H9 (cell line): ENCODE measurements at regions not wholly inside any gene's neighbourhood (a gene's known extent, or its start where the extent isn't known, plus 50 kb on each side); places are given as distances from the start of the nearest gene placed in this dataset.

Experiments used
- DNase-seq: peaks from one replicate; pipeline ENCODE4 v3.0.0-alpha.2; 2017
- H2AFZ ChIP-seq: one replicate; pipeline ENCODE4 v1.6.1; 2013; ENCODE audit warnings: mild to moderate bottlenecking, low read length, control low read depth, moderate library complexity
- H2AK5ac ChIP-seq: 2 replicates; pipeline ENCODE4 v1.6.1; 2013; ENCODE audit warnings: low read length, control low read depth, mixed read lengths; ENCODE audit not compliant: insufficient read length
- H2BK120ac ChIP-seq: one replicate; pipeline ENCODE4 v1.6.1; 2013; ENCODE audit warnings: low read depth, mild to moderate bottlenecking, low read length, control low read depth, inconsistent platforms; ENCODE audit not compliant: poor library complexity, severe bottlenecking
- H2BK12ac ChIP-seq: 2 replicates; pipeline ENCODE4 v1.6.1; 2013; ENCODE audit warnings: low read length, control low read depth, mixed read lengths, low read depth; ENCODE audit not compliant: insufficient read length
- H2BK15ac ChIP-seq: 2 replicates; pipeline ENCODE4 v1.6.1; 2013; ENCODE audit warnings: low read depth, low read length, control low read depth
- H2BK20ac ChIP-seq: one replicate; pipeline ENCODE4 v1.6.1; 2013; ENCODE audit warnings: low read depth, mild to moderate bottlenecking, low read length, control low read depth, inconsistent platforms; ENCODE audit not compliant: poor library complexity, severe bottlenecking
- H2BK5ac ChIP-seq: 2 replicates; pipeline ENCODE4 v1.6.1; 2013; ENCODE audit warnings: low read length, control low read depth, mixed read lengths; ENCODE audit not compliant: insufficient read length
- H3K14ac ChIP-seq: 2 replicates; pipeline ENCODE4 v1.6.1; 2013; ENCODE audit warnings: low read length, control low read depth; ENCODE audit not compliant: insufficient read depth
- H3K18ac ChIP-seq: 2 replicates; pipeline ENCODE4 v1.6.1; 2013; ENCODE audit warnings: low read depth, mild to moderate bottlenecking, mixed read lengths, low read length, control low read depth; ENCODE audit not compliant: insufficient read length
- H3K23ac ChIP-seq: 2 replicates; pipeline ENCODE4 v1.6.1; 2013; ENCODE audit warnings: low read length, control low read depth, mixed read lengths, low read depth; ENCODE audit not compliant: insufficient read length
- H3K23me2 ChIP-seq: 2 replicates; pipeline ENCODE4 v1.6.1; 2013; ENCODE audit warnings: low read depth, mild to moderate bottlenecking, mixed read lengths, low read length, control low read depth; ENCODE audit not compliant: insufficient read length, poor library complexity, severe bottlenecking
- H3K27ac ChIP-seq: 2 replicates; pipeline ENCODE4 v1.5.1; 2013; ENCODE audit warnings: low read length, control low read depth, mixed read lengths, low read depth; ENCODE audit not compliant: insufficient read length
- H3K27me3 ChIP-seq: 2 replicates; pipeline ENCODE4 v1.6.1; 2013; ENCODE audit warnings: low read length, control low read depth, inconsistent platforms; ENCODE audit not compliant: insufficient read depth
- H3K4ac ChIP-seq: 2 replicates; pipeline ENCODE4 v1.6.1; 2013; ENCODE audit warnings: low read depth, mild to moderate bottlenecking, control low read depth, inconsistent platforms, low read length, moderate library complexity
- H3K4me1 ChIP-seq: 2 replicates; pipeline ENCODE4 v1.6.1; 2013; ENCODE audit warnings: low read length, control low read depth, inconsistent platforms; ENCODE audit not compliant: insufficient read depth
- H3K4me2 ChIP-seq: 2 replicates; pipeline ENCODE4 v1.6.1; 2013; ENCODE audit warnings: low read length, control low read depth, mixed read lengths; ENCODE audit not compliant: insufficient read length, insufficient read depth
- H3K56ac ChIP-seq: 2 replicates; pipeline ENCODE4 v1.6.1; 2013; ENCODE audit warnings: low read depth, mild to moderate bottlenecking, mixed read lengths, low read length, control low read depth; ENCODE audit not compliant: insufficient read length
- H3K79me1 ChIP-seq: 2 replicates; pipeline ENCODE4 v1.6.1; 2013; ENCODE audit warnings: low read depth, mild to moderate bottlenecking, moderate library complexity, low read length, control low read depth, inconsistent platforms; ENCODE audit not compliant: insufficient read depth, poor library complexity, severe bottlenecking
- H3K79me2 ChIP-seq: 2 replicates; pipeline ENCODE4 v1.6.1; 2013; ENCODE audit warnings: low read length, control low read depth, inconsistent platforms; ENCODE audit not compliant: insufficient read depth
- H3K9ac ChIP-seq: 2 replicates; pipeline ENCODE4 v1.6.1; 2013; ENCODE audit warnings: low read length, control low read depth, mixed read lengths; ENCODE audit not compliant: insufficient read length; ENCODE audit errors: extremely low read depth
- H3K9me3 ChIP-seq: one replicate; pipeline ENCODE4 v1.6.1; 2013; ENCODE audit warnings: low read depth, low read length, inconsistent platforms; ENCODE audit not compliant: control insufficient read depth
- H3T11ph ChIP-seq: one replicate; pipeline ENCODE4 v1.6.1; 2013; ENCODE audit warnings: mild to moderate bottlenecking, low read length, control low read depth, inconsistent platforms
- H4K20me1 ChIP-seq: one replicate; pipeline ENCODE4 v1.6.1; 2013; ENCODE audit not compliant: control insufficient read depth, insufficient read length, insufficient read depth
- H4K5ac ChIP-seq: 2 replicates; pipeline ENCODE4 v1.6.1; 2013; ENCODE audit warnings: low read depth, mild to moderate bottlenecking, mixed read lengths, low read length, control low read depth; ENCODE audit not compliant: insufficient read length
- H4K8ac ChIP-seq: replicated peaks from 2 replicates; pipeline ENCODE4 v1.6.1; 2013; ENCODE audit warnings: low read length, control low read depth, mixed read lengths, low read depth; ENCODE audit not compliant: insufficient read length
- H4K91ac ChIP-seq: 2 replicates; pipeline ENCODE4 v1.6.1; 2013; ENCODE audit warnings: low read depth, mild to moderate bottlenecking, moderate library complexity, mixed read lengths, low read length, control low read depth; ENCODE audit not compliant: insufficient read length
- H3K27ac Mint-ChIP-seq, 3 experiments: 2 replicates in 2 of 3; 3 replicates in 1 of 3; pipeline ENCODE4 v1.8.0; 2020 to 2021; ENCODE audit warnings: mixed read lengths in 3 of 3, mild to moderate bottlenecking in 1 of 3, moderate library complexity in 1 of 3
- H3K27me3 Mint-ChIP-seq: 2 replicates; pipeline ENCODE4 v1.8.0; 2021; ENCODE audit warnings: low read depth, mild to moderate bottlenecking, moderate library complexity, mixed read lengths
- H3K36me3 Mint-ChIP-seq, 3 experiments: 2 replicates in 2 of 3; 3 replicates in 1 of 3; pipeline ENCODE4 v1.8.0; 2020 to 2021; ENCODE audit warnings: low read depth in 3 of 3, mixed read lengths in 3 of 3; ENCODE audit not compliant: insufficient read depth in 1 of 3
- H3K4me1 Mint-ChIP-seq, 2 experiments: 2 replicates each; pipeline ENCODE4 v1.8.0; 2020; ENCODE audit warnings: mixed read lengths in 2 of 2
- H3K4me3 Mint-ChIP-seq, 2 experiments: 2 replicates in 1 of 2; 3 replicates in 1 of 2; pipeline ENCODE4 v1.8.0; 2020 to 2021; ENCODE audit warnings: mild to moderate bottlenecking in 2 of 2, mixed read lengths in 2 of 2, moderate library complexity in 1 of 2
- H3K9me3 Mint-ChIP-seq, 2 experiments: 2 replicates in 1 of 2; 3 replicates in 1 of 2; pipeline ENCODE4 v1.8.0; 2020; ENCODE audit warnings: mild to moderate bottlenecking in 2 of 2, mixed read lengths in 2 of 2, moderate library complexity in 1 of 2
- CTCF ChIP-seq: fragments of 200-600 bp; sonication (generic); conservative IDR thresholded peaks from 3 replicates; pipeline ENCODE4 v1.8.0; 2021; ENCODE audit warnings: antibody characterized with exemption, mild to moderate bottlenecking
- WGBS: extraction: QIAGEN DNeasy Blood & Tissue Kit; methylation state at CpG from one replicate; pipeline ENCODE4 v1.1.7; 2013; ENCODE audit warnings: missing lambda C conversion rate, low lambda C conversion rate, mixed read lengths; ENCODE audit not compliant: insufficient read length; ENCODE audit errors: extremely low coverage; 5-methylcytosine and 5-hydroxymethylcytosine counted together

- H3K9me3 Mint-ChIP-seq, result no peaks in the 10 kb centered on the region; a peak in 4 of 5 replicates
- no CpG with 5 or more reads among the region's 5 CpGs for WGBS
- TF ChIP-seq CTCF, result no peak
These were observed 972.8 kb upstream of the ZNF722 start for GRCh38 chr7:63025815-63026214.

More at GRCh38 chr7:63025815-63026214, 972.8 kb upstream of the ZNF722 start:
- H3K9me3 ChIP-seq, result peaks cover 95% of the 10 kb centered on the region
- H3K14ac ChIP-seq, result no peak overlapping the region
- no peak overlapping the region for H4K8ac ChIP-seq
- no peaks in the 10 kb centered on the region for H3K4me1 Mint-ChIP-seq
- H3K4ac ChIP-seq, result no peak overlapping the region
- no peak overlapping the region for H2BK5ac ChIP-seq
- H3K27ac ChIP-seq, result no peak overlapping the region
- H3K23ac ChIP-seq, result no peak overlapping the region
- no peaks in the 10 kb centered on the region for H3K23me2 ChIP-seq
- no peak overlapping the region for H2BK120ac ChIP-seq
- H2BK15ac ChIP-seq, result no peak overlapping the region
- H2BK20ac ChIP-seq, result no peak overlapping the region
- no peak overlapping the region for H3K18ac ChIP-seq
- no peak overlapping the region for H3K4me2 ChIP-seq
- no peak overlapping the region for H4K91ac ChIP-seq
- peaks cover 17% of the 10 kb centered on the region for H3K27me3 Mint-ChIP-seq
- H3K4me1 ChIP-seq, result no peaks in the 10 kb centered on the region
- no peaks in the 10 kb centered on the region for H3K27me3 ChIP-seq
- no peak overlapping the region for H3K4me3 Mint-ChIP-seq
- H2BK12ac ChIP-seq, result no peak overlapping the region
- H3T11ph ChIP-seq, result no peak overlapping the region
- peaks cover 31 to 65% (median 48%) of the 10 kb centered on the region in 3 experiments; a peak in 6 of 7 replicates for H3K36me3 Mint-ChIP-seq
- no peak for DNase-seq
- no peak overlapping the region for H2AK5ac ChIP-seq
- no peak overlapping the region for H3K56ac ChIP-seq
- H3K79me2 ChIP-seq, result no peaks in the 10 kb centered on the region
- H3K9ac ChIP-seq, result no peak overlapping the region
- H2AFZ ChIP-seq, result no peak overlapping the region
- no peak overlapping the region for H4K5ac ChIP-seq
- H3K79me1 ChIP-seq, result no peaks in the 10 kb centered on the region
- no peak overlapping the region for H3K27ac Mint-ChIP-seq
- no peaks in the 10 kb centered on the region for H4K20me1 ChIP-seq
